HL-60 (cell line): ENCODE measurements at regions not wholly inside any gene's neighbourhood (a gene's known extent, or its start where the extent isn't known, plus 50 kb on each side); places are given as distances from the start of the nearest gene placed in this dataset.

Source experiments
- CTCF ChIP-seq: IDR thresholded peaks from one replicate; pipeline ENCODE4 v1.5.1; 2011; ENCODE audit warnings: low read length, control low read depth, inconsistent platforms; ENCODE audit not compliant: insufficient read depth
- GABPA ChIP-seq: IDR thresholded peaks from 2 replicates; pipeline ENCODE4 v1.6.1; 2012; ENCODE audit warnings: low read depth
- POLR2AphosphoS5 ChIP-seq: IDR thresholded peaks from 2 replicates; pipeline ENCODE4 v1.6.1; 2012; ENCODE audit warnings: low read depth

GRCh38 chr6:33908025-33908424, 104.2 kb upstream of the MLN start:
- no peak for TF ChIP-seq POLR2AphosphoS5
- TF ChIP-seq CTCF, result no peak
- no peak for TF ChIP-seq GABPA
